Heart left ventricle (tissue), 13 donors: ENCODE measurements at regions not wholly inside any gene's neighbourhood (a gene's known extent, or its start where the extent isn't known, plus 50 kb on each side); places are given as distances from the start of the nearest gene placed in this dataset.

Experiments
- CTCF ChIP-seq, 12 donors: fragments of 200-600 bp; sonication (generic) in 4 of 12; IDR thresholded peaks; one replicate each; pipeline versions ENCODE4 v1.5.0 to v1.8.0; 2018 to 2022; ENCODE audit warnings: antibody characterized with exemption in 12 of 12, mild to moderate bottlenecking in 5 of 12
- POLR2A ChIP-seq, 2 donors: fragments of 450-650 bp; IDR thresholded peaks; one replicate each; pipeline ENCODE4 v1.6.1; 2017; ENCODE audit warnings: antibody characterized with exemption in 2 of 2, mild to moderate bottlenecking in 2 of 2, moderate library complexity in 2 of 2
- donor health status: ischemic (EF 13 %, LVEDD 7.1; RV severe dilation, severe dysfunction).
- donor health status: DM: no; HTN: yes; CAD: no.
- donor health status: DM: no; HTN: no; CAD: no.
- donor health status: ischemic (EF 25% LVEDD 6.9; RV normal size, moderate dysfunction).
- donor health status: ischemic (EF 25% LVEDD 5.7; RV mildly dilated, moderate dysfunction).
- donor health status: ischemic (EF 35%, LVEDD 5.7; RV mildly dilated, moderate dysfunction).
- donor health status: nonischemic (EF 11% LVEDD 7.7; RV severe dilation, severe dysfunction).
- donor health status: DM: yes; HTN: yes; CAD: no.
- donor health status: PGD.
- donor health status: ischemic (EF 29% LVEDD 5.4; RV normal size, mild dysfunction).
- donor health status: nonischemic (EF 23%, LVEDD 6.1; RV moderate dilation, normal function).

- TF ChIP-seq CTCF (IDR thresholded peaks at IDR 0.05) (no peak), POLR2A (IDR thresholded peaks at IDR 0.05) (no peak)
Measured at GRCh38 chr13:44075113-44075512, 195.4 kb downstream of the LACC1 start.
